Mammary epithelial cell (primary cell): ENCODE measurements at regions not wholly inside any gene's neighbourhood (a gene's known extent, or its start where the extent isn't known, plus 50 kb on each side); places are given as distances from the start of the nearest gene placed in this dataset.

ENCODE experiments used
- CTCF ChIP-seq, 2 donors: IDR thresholded peaks in 1 of 2; conservative IDR thresholded peaks in 1 of 2; 2 replicates each; pipeline ENCODE4 v1.5.1; 2011 to 2012; ENCODE audit warnings: inconsistent platforms in 2 of 2, low read length in 2 of 2, mild to moderate bottlenecking in 2 of 2, control low read depth in 1 of 2, low read depth in 1 of 2; ENCODE audit not compliant: insufficient read depth in 1 of 2; ENCODE audit errors: extremely low read depth in 1 of 2
- EZH2 ChIP-seq: IDR thresholded peaks from 2 replicates; pipeline ENCODE4 v1.6.1; 2012; ENCODE audit warnings: low read length, inconsistent platforms, borderline replicate concordance

GRCh38 chr21:16592381-16592780 is 862.6 kb downstream of the USP25 start:
- TF ChIP-seq CTCF (conservative IDR thresholded peaks at IDR 0.05 in 1 of 2, IDR thresholded peaks at IDR 0.05 in 1 of 2; ENCODE audit: extremely low read depth in 1 of 2, insufficient read depth in 1 of 2, low read depth in 1 of 2, low read length in 2 of 2): no peak
- TF ChIP-seq EZH2: no peak
